SU-DHL-6 (cell line): ENCODE measurements at regions not wholly inside any gene's neighbourhood (a gene's known extent, or its start where the extent isn't known, plus 50 kb on each side); places are given as distances from the start of the nearest gene placed in this dataset.

Experiments used
- CTCF ChIP-seq: fragments of 200-600 bp; sonication (generic); IDR thresholded peaks from one replicate; pipeline ENCODE4 v1.5.1; 2017; ENCODE audit warnings: antibody characterized with exemption, mild to moderate bottlenecking, low read length, moderate library complexity; ENCODE audit not compliant: insufficient read depth, poor library complexity, severe bottlenecking
- EZH2phosphoT487 ChIP-seq: fragments of 200-600 bp; sonication (generic), shearing (Covaris generic); conservative IDR thresholded peaks from 2 replicates; pipeline ENCODE4 v1.6.1; 2018; ENCODE audit warnings: mild to moderate bottlenecking, antibody characterized with exemption, low read length, moderate library complexity, mixed read lengths

DNA sequence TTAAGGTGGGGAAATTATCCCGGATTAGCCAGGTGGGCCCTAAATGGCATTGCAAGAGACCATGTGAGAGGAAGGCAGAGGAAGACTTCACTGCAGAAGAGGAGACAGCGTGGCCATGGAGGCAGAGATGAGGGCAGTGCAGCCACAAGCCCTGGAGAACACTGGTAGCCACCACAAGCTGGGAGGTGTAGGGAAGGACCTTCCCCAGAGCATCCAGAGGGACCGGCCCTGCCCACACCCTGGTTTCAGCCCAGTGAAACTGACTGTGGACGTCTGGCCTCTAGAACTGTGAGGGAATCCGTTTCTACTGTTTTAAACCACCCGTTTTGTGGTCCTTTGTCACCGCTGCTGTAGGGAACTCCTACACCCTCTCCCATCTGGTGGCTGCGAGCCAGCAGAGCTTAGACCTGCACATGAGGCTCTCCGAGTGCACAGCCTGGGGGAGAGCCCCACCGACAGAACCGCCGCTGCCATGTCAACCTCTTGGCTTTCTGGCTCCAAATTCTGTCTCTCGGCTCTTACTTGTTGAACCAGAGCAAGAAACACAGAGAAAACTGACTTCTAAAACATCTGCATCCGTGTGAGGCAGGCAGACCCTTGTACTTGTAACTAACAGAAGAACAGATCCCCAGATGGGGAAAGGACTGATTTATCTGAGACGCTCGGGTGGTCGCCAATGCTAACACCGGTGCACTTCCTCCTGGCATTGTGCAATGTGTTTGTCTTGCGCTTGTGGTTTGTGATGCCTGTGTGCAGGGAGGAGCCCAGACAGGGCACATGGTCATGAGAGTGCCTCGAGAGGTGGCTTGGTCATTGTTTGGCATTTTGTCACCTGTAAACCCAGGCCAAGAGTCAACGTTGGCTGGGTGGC, 90.8 kb upstream of the TMPRSS2 start:
- TF ChIP-seq CTCF (no peak), EZH2phosphoT487 (no peak)
